Kidney (tissue), 13 donors: ENCODE measurements at regions not wholly inside any gene's neighbourhood (a gene's known extent, or its start where the extent isn't known, plus 50 kb on each side); places are given as distances from the start of the nearest gene placed in this dataset.

Experiments used
- DNase-seq, 5 donors: peaks; one replicate each; pipeline ENCODE4 v3.0.0-alpha.2; 2013 to 2020
- FAIRE-seq: peaks from 2 replicates; lab custom pipeline; 2012; peaks lifted over from hg19 to GRCh38; lab: Jason Lieb, UNC
- H3K27ac ChIP-seq, 2 donors: one replicate each; pipeline ENCODE4 v1.7.0; 2013; ENCODE audit warnings: low read depth in 2 of 2, low read length in 2 of 2, inconsistent platforms in 1 of 2
- H3K27me3 ChIP-seq: one replicate; pipeline ENCODE4 v1.7.1; 2013; ENCODE audit warnings: low read length, inconsistent platforms; ENCODE audit not compliant: control insufficient read depth, insufficient read depth
- H3K36me3 ChIP-seq, 3 donors: one replicate each; pipeline versions ENCODE4 v1.7.0 to v1.7.1; 2013; ENCODE audit warnings: low read length in 3 of 3, control low read depth in 1 of 3, inconsistent platforms in 1 of 3; ENCODE audit not compliant: insufficient read depth in 3 of 3, control insufficient read depth in 2 of 3
- H3K4me1 ChIP-seq, 3 donors: one replicate each; pipeline versions ENCODE4 v1.7.0 to v1.7.1; 2013; ENCODE audit warnings: low read length in 3 of 3, inconsistent platforms in 1 of 3, low read depth in 1 of 3; ENCODE audit not compliant: control insufficient read depth in 2 of 3, insufficient read depth in 2 of 3
- H3K4me3 ChIP-seq, 3 donors: one replicate each; pipeline versions ENCODE4 v1.7.0 to v1.8.1; 2013; ENCODE audit warnings: low read length in 3 of 3, control low read depth in 1 of 3, inconsistent platforms in 1 of 3
- H3K9ac ChIP-seq, 3 donors: one replicate each; pipeline versions ENCODE4 v1.7.0 to v1.7.1; 2013; ENCODE audit warnings: low read length in 3 of 3, control low read depth in 1 of 3, inconsistent platforms in 1 of 3
- H3K9me3 ChIP-seq, 3 donors: one replicate each; pipeline versions ENCODE4 v1.7.0 to v1.7.1; 2013; ENCODE audit warnings: low read length in 3 of 3, control low read depth in 1 of 3, inconsistent platforms in 1 of 3; ENCODE audit not compliant: control insufficient read depth in 2 of 3, insufficient read depth in 1 of 3
- CTCF ChIP-seq: IDR thresholded peaks from 3 replicates; pipeline ENCODE4 v1.5.1; 2012; ENCODE audit warnings: mild to moderate bottlenecking, moderate library complexity, borderline replicate concordance; ENCODE audit not compliant: insufficient read depth; ENCODE audit errors: extremely low read depth
- intact Hi-C: fragments of 100-400 bp; cut with DNase I; formaldehyde crosslinking; loops from one replicate; pipeline ENCODE4 v1.11.1; 2022
- donor health status: control.
- donor health status: control.
- donor health status: control.
- donor health status: control.
- donor health status: control.
- donor health status: DM: yes; HTN: yes; CAD: no.
- donor health status: Normal renal cell carcinoma (clear cell type).

- Histone ChIP-seq H3K9ac (no peak overlapping the region), H3K4me3 (no peak overlapping the region), H3K27ac (no peak overlapping the region), H3K27me3 (no peaks in the 10 kb centered on the region), H3K4me1 (peaks cover 0 to 4% (median 4%) of the 10 kb centered on the region in 3 donors), H3K9me3 (no peaks in the 10 kb centered on the region), H3K36me3 (peaks cover 3 to 9% (median 8%) of the 10 kb centered on the region in 3 donors)
- DNase-seq, result peak in 1 of 5 donors; percentile 58
- FAIRE-seq, result no peak
- TF ChIP-seq CTCF, result no peak
- intact Hi-C loops, result no loop called here
Observed at GRCh38 chr17:77482375-77483127, 341.8 kb downstream of the SEC14L1 start.

GRCh38 chr17:77483128-77483598 is 342.4 kb downstream of the SEC14L1 start:
- no peak overlapping the region for H3K9ac ChIP-seq
- H3K4me3 ChIP-seq, result no peak overlapping the region
- H3K27ac ChIP-seq, result no peak overlapping the region
- no peaks in the 10 kb centered on the region for H3K9me3 ChIP-seq
- FAIRE-seq, result no peak
- peaks cover 3 to 9% (median 8%) of the 10 kb centered on the region in 3 donors for H3K36me3 ChIP-seq
- no peaks in the 10 kb centered on the region for H3K4me1 ChIP-seq
- intact Hi-C loops, result no loop called here
- no peaks in the 10 kb centered on the region for H3K27me3 ChIP-seq
- no peak for TF ChIP-seq CTCF
- peak in 1 of 5 donors; percentile 66 for DNase-seq

- Histone ChIP-seq H3K27ac (no peak overlapping the region), H3K9me3 (no peaks in the 10 kb centered on the region), H3K4me1 (no peaks in the 10 kb centered on the region), H3K27me3 (no peaks in the 10 kb centered on the region), H3K36me3 (peaks cover 3 to 14% (median 9%) of the 10 kb centered on the region in 3 donors), H3K9ac (no peak overlapping the region), H3K4me3 (no peak overlapping the region)
- FAIRE-seq (no peak), DNase-seq (no peak)
- intact Hi-C loops, result no loop called here
- TF ChIP-seq CTCF, result no peak
Observed at GRCh38 chr17:77484111-77484510, 343.3 kb downstream of the SEC14L1 start.
